ENCODE measurements at regions not wholly inside any gene's neighbourhood (a gene's known extent, or its start where the extent isn't known, plus 50 kb on each side); places are given as distances from the start of the nearest gene placed in this dataset.

DNA sequence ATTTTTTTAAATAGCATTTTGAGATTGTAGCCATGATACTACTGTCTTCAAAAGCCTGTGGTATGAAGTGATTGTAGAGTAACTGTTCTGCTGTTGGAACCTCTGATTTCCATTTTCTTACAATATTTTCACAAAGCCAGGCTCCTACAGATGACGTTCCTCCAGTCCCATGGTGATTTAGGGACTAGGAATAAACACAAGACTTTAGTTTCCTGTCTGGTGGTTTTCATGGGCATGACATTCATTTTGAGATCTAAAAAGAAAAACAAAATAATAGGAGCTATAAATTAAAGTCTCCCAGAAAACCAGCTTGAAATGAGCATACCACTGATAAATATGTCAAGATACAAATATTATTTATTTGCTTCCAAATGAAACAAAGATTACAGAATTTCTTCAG, 1223.5 kb upstream of the CELF4 start:
- TF ChIP-seq CTCF (conservative IDR thresholded peaks at IDR 0.05; ENCODE audit: low read depth, low read length) (no peak), EZH2 (IDR thresholded peaks at IDR 0.05; ENCODE audit: low read length, unreplicated experiment) (no peak)
